A673 (cell line): ENCODE measurements at regions not wholly inside any gene's neighbourhood (a gene's known extent, or its start where the extent isn't known, plus 50 kb on each side); places are given as distances from the start of the nearest gene placed in this dataset.

Source experiments
- BruUV-seq: library from RNA; stranded (reverse); fragments of 400-500 nt; replicated peaks from 2 replicates; lab custom pipeline; 2021; lab: Mats Ljungman, UMichigan
- CTCF ChIA-PET: fragments of 300-600 bp; sonication (Branson Sonifier 250); formaldehyde crosslinking; loops from one replicate; lab custom pipeline; 2022; ENCODE audit warnings: antibody characterized with exemption; lab: Charles Lee
- POLR2A ChIA-PET: fragments of 300-600 bp; sonication (Branson Sonifier 250); formaldehyde crosslinking; loops from one replicate; lab custom pipeline; 2022; ENCODE audit warnings: antibody characterized with exemption; ENCODE audit not compliant: low non-redundant PET; lab: Charles Lee
- DNase-seq: peaks from one replicate; pipeline ENCODE4 v3.0.0-alpha.2; 2015; ENCODE audit warnings: low spot score
- H3K27ac ChIP-seq: fragments of 200-600 bp; sonication (generic); 2 replicates; pipeline ENCODE4 v1.5.1; 2016; ENCODE audit warnings: mixed run types, low read depth, mild to moderate bottlenecking, mixed read lengths, antibody characterized with exemption, low read length; ENCODE audit not compliant: poor library complexity, severe bottlenecking
- H3K27me3 ChIP-seq: fragments of 200-600 bp; sonication (generic); replicated peaks from 2 replicates; pipeline ENCODE4 v1.6.1; 2017; ENCODE audit warnings: mixed run types, low read depth, mild to moderate bottlenecking, mixed read lengths, antibody characterized with exemption, low read length; ENCODE audit not compliant: insufficient read depth, poor library complexity
- H3K36me3 ChIP-seq: fragments of 200-600 bp; sonication (generic); 2 replicates; pipeline ENCODE4 v1.6.1; 2016; ENCODE audit warnings: mixed run types, mild to moderate bottlenecking, mixed read lengths, antibody characterized with exemption, low read length; ENCODE audit not compliant: insufficient read depth, poor library complexity, severe bottlenecking
- H3K4me1 ChIP-seq: fragments of 200-600 bp; sonication (generic); 2 replicates; pipeline ENCODE4 v1.6.1; 2017; ENCODE audit warnings: mixed run types, mild to moderate bottlenecking, mixed read lengths, antibody characterized with exemption, low read length; ENCODE audit not compliant: insufficient read depth, poor library complexity, severe bottlenecking
- H3K4me3 ChIP-seq: fragments of 200-600 bp; sonication (generic); 2 replicates; pipeline ENCODE4 v1.5.1; 2016; ENCODE audit warnings: low read depth, mixed run types, mild to moderate bottlenecking, mixed read lengths, low read length; ENCODE audit not compliant: poor library complexity, severe bottlenecking
- H3K9me3 ChIP-seq: fragments of 200-600 bp; sonication (generic); 2 replicates; pipeline ENCODE4 v1.6.1; 2016; ENCODE audit warnings: mixed run types, low read depth, mild to moderate bottlenecking, mixed read lengths, antibody characterized with exemption, low read length; ENCODE audit not compliant: poor library complexity, severe bottlenecking
- EZH2 ChIP-seq: fragments of 200-600 bp; sonication (generic); IDR thresholded peaks from 2 replicates; pipeline ENCODE4 v1.6.1; 2017; ENCODE audit warnings: borderline replicate concordance, low read depth, mild to moderate bottlenecking, mixed read lengths, antibody characterized with exemption, low read length; ENCODE audit not compliant: poor library complexity, severe bottlenecking
- intact Hi-C: fragments of 100-400 bp; cut with micrococcal nuclease; formaldehyde crosslinking; loops from one replicate; pipeline ENCODE4 v1.10.0; 2022; ENCODE audit not compliant: unreplicated experiment
- TF ChIP-seq, protein P1 (sequence below): fragments of 300-800, 200-600 bp; sonication (generic); conservative IDR thresholded peaks from 2 replicates; pipeline ENCODE4 v1.5.1; 2017; ENCODE audit warnings: low read depth, mild to moderate bottlenecking, antibody characterized with exemption, low read length, moderate library complexity, mixed read lengths

- DNase-seq, result no peak
- Histone ChIP-seq H3K4me1 (peaks cover 27% of the 10 kb centered on the region), H3K36me3 (no peaks in the 10 kb centered on the region), H3K27ac (no peak overlapping the region), H3K4me3 (no peak overlapping the region), H3K27me3 (no peaks in the 10 kb centered on the region), H3K9me3 (no peaks in the 10 kb centered on the region)
- CTCF ChIA-PET, result no interaction called here
- no TSS peak for BruUV-seq
- TF ChIP-seq, protein P1, sequence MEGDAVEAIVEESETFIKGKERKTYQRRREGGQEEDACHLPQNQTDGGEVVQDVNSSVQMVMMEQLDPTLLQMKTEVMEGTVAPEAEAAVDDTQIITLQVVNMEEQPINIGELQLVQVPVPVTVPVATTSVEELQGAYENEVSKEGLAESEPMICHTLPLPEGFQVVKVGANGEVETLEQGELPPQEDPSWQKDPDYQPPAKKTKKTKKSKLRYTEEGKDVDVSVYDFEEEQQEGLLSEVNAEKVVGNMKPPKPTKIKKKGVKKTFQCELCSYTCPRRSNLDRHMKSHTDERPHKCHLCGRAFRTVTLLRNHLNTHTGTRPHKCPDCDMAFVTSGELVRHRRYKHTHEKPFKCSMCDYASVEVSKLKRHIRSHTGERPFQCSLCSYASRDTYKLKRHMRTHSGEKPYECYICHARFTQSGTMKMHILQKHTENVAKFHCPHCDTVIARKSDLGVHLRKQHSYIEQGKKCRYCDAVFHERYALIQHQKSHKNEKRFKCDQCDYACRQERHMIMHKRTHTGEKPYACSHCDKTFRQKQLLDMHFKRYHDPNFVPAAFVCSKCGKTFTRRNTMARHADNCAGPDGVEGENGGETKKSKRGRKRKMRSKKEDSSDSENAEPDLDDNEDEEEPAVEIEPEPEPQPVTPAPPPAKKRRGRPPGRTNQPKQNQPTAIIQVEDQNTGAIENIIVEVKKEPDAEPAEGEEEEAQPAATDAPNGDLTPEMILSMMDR, result no peak
- no peak for TF ChIP-seq EZH2
- intact Hi-C loops, result no loop called here
- POLR2A ChIA-PET, result no interaction called here
Measured at GRCh38 chr18:53745986-53746385, 478.5 kb downstream of the MBD2 start.

DNA sequence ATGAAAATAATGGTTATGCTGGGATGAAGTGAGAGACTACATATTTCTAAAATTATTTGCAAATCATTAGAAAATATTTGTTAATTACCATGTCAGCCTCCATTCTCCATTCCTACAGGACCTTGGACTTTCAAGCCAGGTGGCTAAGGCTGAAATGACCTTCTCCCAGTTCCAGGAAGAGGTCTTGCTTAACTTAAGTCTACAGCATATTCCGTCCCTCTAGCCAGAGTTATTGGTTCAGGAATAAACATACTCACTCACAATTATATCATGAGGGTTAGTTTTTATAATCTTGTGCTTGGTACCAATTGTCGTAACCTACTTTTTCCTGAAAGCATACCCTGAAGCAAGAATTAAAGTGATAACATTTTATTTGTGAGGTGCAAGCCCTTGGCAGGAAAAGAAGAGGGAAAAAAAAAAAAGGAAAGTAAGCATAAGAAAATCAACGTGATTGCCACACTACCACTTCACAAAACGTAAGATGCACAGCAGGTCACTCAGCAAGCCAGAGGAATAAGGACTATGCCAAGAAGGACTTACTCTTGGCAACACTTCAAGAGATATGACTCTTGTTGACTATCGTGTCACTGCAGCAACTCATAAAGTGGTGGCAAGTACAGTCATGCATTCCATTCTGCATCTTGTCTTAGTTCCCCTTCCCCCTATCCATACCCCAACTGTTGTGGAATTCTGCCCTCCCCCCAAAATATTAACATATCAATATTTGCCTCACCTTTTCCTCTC lies 479.1 kb downstream of the MBD2 start:
- Histone ChIP-seq H3K27ac (no peak overlapping the region), H3K36me3 (no peaks in the 10 kb centered on the region), H3K4me1 (peaks cover 27% of the 10 kb centered on the region), H3K9me3 (no peaks in the 10 kb centered on the region), H3K27me3 (no peaks in the 10 kb centered on the region), H3K4me3 (no peak overlapping the region)
- intact Hi-C loops, result no loop called here
- ChIA-PET POLR2A (no interaction called here), CTCF (no interaction called here)
- no peak for TF ChIP-seq EZH2
- TF ChIP-seq, protein P1, result no peak
- BruUV-seq, result no TSS peak
- DNase-seq, result peak; percentile 57

GRCh38 chr18:53739700-53740099 lies 484.8 kb downstream of the MBD2 start:
- Histone ChIP-seq H3K27me3 (no peaks in the 10 kb centered on the region), H3K4me1 (no peaks in the 10 kb centered on the region), H3K4me3 (no peak overlapping the region), H3K36me3 (no peaks in the 10 kb centered on the region), H3K27ac (no peak overlapping the region), H3K9me3 (no peaks in the 10 kb centered on the region)
- no peak for TF ChIP-seq EZH2
- TF ChIP-seq, protein P1, result no peak
- DNase-seq, result no peak
- ChIA-PET POLR2A (no interaction called here), CTCF (no interaction called here)
- no TSS peak for BruUV-seq
- intact Hi-C loops, result no loop called here
